Keratinocyte (primary cell): ENCODE measurements at regions not wholly inside any gene's neighbourhood (a gene's known extent, or its start where the extent isn't known, plus 50 kb on each side); places are given as distances from the start of the nearest gene placed in this dataset.

Source experiments
- DNase-seq: peaks from one replicate; pipeline ENCODE4 v3.0.0-alpha.2; 2011; ENCODE audit warnings: low read depth, missing footprints, low spot score
- FAIRE-seq: peaks from 2 replicates; lab custom pipeline; 2011; peaks lifted over from hg19 to GRCh38; lab: Jason Lieb, UNC
- H2AFZ ChIP-seq: 2 replicates; pipeline ENCODE4 v1.6.0; 2012; ENCODE audit warnings: low read length, control low read depth, inconsistent platforms; ENCODE audit not compliant: control insufficient read depth
- H3K27ac ChIP-seq: 2 replicates; pipeline ENCODE4 v1.5.1; 2011; ENCODE audit warnings: low read length; ENCODE audit not compliant: control insufficient read depth, insufficient read depth
- H3K27me3 ChIP-seq: 3 replicates; pipeline ENCODE4 v1.6.0; 2011; ENCODE audit warnings: low read length; ENCODE audit not compliant: control insufficient read depth, insufficient read depth; ENCODE audit errors: extremely low read depth
- H3K36me3 ChIP-seq, 2 experiments: 2 replicates in 1 of 2; 3 replicates in 1 of 2; pipeline ENCODE4 v1.5.1; 2011; ENCODE audit warnings: low read length in 2 of 2, mild to moderate bottlenecking in 1 of 2; ENCODE audit not compliant: control insufficient read depth in 2 of 2, insufficient read depth in 2 of 2; ENCODE audit errors: extremely low read depth in 1 of 2
- H3K4me1 ChIP-seq: 3 replicates; pipeline ENCODE4 v1.5.1; 2011; ENCODE audit warnings: low read length; ENCODE audit not compliant: control insufficient read depth, insufficient read depth; ENCODE audit errors: extremely low read depth
- H3K4me2 ChIP-seq: 3 replicates; pipeline ENCODE4 v1.6.0; 2011; ENCODE audit warnings: low read depth, low read length; ENCODE audit not compliant: control insufficient read depth, insufficient read depth; ENCODE audit errors: extremely low read depth
- H3K4me3 ChIP-seq, 3 experiments: fragments of 200-600 bp in 1 of 3; sonication (generic) in 1 of 3; 2 replicates in 2 of 3; 3 replicates in 1 of 3; pipeline ENCODE4 v1.5.1; 2011 to 2016; ENCODE audit warnings: low read length in 3 of 3, mild to moderate bottlenecking in 3 of 3, control low read depth in 2 of 3, inconsistent platforms in 1 of 3, low read depth in 1 of 3, mixed read lengths in 1 of 3, mixed run types in 1 of 3, moderate library complexity in 1 of 3; ENCODE audit not compliant: control insufficient read depth in 2 of 3, insufficient read depth in 2 of 3; ENCODE audit errors: extremely low read depth in 1 of 3
- H3K79me2 ChIP-seq: 2 replicates; pipeline ENCODE4 v1.6.0; 2012; ENCODE audit warnings: low read length; ENCODE audit not compliant: control insufficient read depth, insufficient read depth
- H3K9ac ChIP-seq: 3 replicates; pipeline ENCODE4 v1.6.0; 2011; ENCODE audit warnings: low read length; ENCODE audit not compliant: control insufficient read depth, insufficient read depth; ENCODE audit errors: extremely low read depth
- H3K9me1 ChIP-seq: 3 replicates; pipeline ENCODE4 v1.6.0; 2011; ENCODE audit warnings: low read length; ENCODE audit not compliant: control insufficient read depth, insufficient read depth; ENCODE audit errors: extremely low read depth
- H3K9me3 ChIP-seq: 2 replicates; pipeline ENCODE4 v1.5.1; 2012; ENCODE audit warnings: low read depth, low read length; ENCODE audit not compliant: control insufficient read depth
- H4K20me1 ChIP-seq: 3 replicates; pipeline ENCODE4 v1.6.0; 2011; ENCODE audit warnings: low read length; ENCODE audit not compliant: control insufficient read depth, insufficient read depth; ENCODE audit errors: extremely low read depth
- CTCF ChIP-seq, 3 experiments: IDR thresholded peaks in 1 of 3; conservative IDR thresholded peaks in 1 of 3; optimal IDR thresholded peaks in 1 of 3; 2 replicates in 2 of 3; 3 replicates in 1 of 3; pipeline versions ENCODE3 to v1.5.1; 2011; ENCODE audit warnings: low read length in 3 of 3, mild to moderate bottlenecking in 3 of 3, moderate library complexity in 2 of 3, control low read depth in 1 of 3, inconsistent platforms in 1 of 3; ENCODE audit not compliant: insufficient read depth in 2 of 3; ENCODE audit errors: extremely low read depth in 1 of 3
- EZH2 ChIP-seq: IDR thresholded peaks from one replicate; pipeline ENCODE4 v1.6.1; 2012; ENCODE audit warnings: inconsistent platforms, mild to moderate bottlenecking, low read length, moderate library complexity
- dilution Hi-C: fragments of 300-500 bp; cut with MboI; formaldehyde crosslinking; loops from one replicate; pipeline ENCODE4 v1.7.0; 2020; ENCODE audit warnings: low sequenced_read_pairs; ENCODE audit not compliant: extremely low pct_ligation_motif_present

- no peak for DNase-seq
- dilution Hi-C loops = no loop called here
- no peak overlapping the region for H3K4me3 ChIP-seq
- no peak overlapping the region for H3K4me2 ChIP-seq
- H3K4me1 ChIP-seq = no peaks in the 10 kb centered on the region
- FAIRE-seq = no peak
- H3K9me1 ChIP-seq = no peaks in the 10 kb centered on the region
- no peaks in the 10 kb centered on the region for H4K20me1 ChIP-seq
- H3K79me2 ChIP-seq = no peaks in the 10 kb centered on the region
- no peak overlapping the region for H2AFZ ChIP-seq
- no peaks in the 10 kb centered on the region for H3K9me3 ChIP-seq
- no peak overlapping the region for H3K9ac ChIP-seq
- no peak for TF ChIP-seq CTCF (optimal IDR thresholded peaks at IDR 0.05 in 1 of 3, IDR thresholded peaks at IDR 0.05 in 1 of 3, conservative IDR thresholded peaks at IDR 0.05 in 1 of 3; ENCODE audit: extremely low read depth in 1 of 3, insufficient read depth in 2 of 3, low read length in 3 of 3)
- no peak for TF ChIP-seq EZH2
- peaks cover 30% of the 10 kb centered on the region for H3K27me3 ChIP-seq
- no peaks in the 10 kb centered on the region for H3K36me3 ChIP-seq
- no peak overlapping the region for H3K27ac ChIP-seq
Observed at GRCh38 chr2:71897137-71897480, 250.6 kb downstream of the CYP26B1 start.

DNA sequence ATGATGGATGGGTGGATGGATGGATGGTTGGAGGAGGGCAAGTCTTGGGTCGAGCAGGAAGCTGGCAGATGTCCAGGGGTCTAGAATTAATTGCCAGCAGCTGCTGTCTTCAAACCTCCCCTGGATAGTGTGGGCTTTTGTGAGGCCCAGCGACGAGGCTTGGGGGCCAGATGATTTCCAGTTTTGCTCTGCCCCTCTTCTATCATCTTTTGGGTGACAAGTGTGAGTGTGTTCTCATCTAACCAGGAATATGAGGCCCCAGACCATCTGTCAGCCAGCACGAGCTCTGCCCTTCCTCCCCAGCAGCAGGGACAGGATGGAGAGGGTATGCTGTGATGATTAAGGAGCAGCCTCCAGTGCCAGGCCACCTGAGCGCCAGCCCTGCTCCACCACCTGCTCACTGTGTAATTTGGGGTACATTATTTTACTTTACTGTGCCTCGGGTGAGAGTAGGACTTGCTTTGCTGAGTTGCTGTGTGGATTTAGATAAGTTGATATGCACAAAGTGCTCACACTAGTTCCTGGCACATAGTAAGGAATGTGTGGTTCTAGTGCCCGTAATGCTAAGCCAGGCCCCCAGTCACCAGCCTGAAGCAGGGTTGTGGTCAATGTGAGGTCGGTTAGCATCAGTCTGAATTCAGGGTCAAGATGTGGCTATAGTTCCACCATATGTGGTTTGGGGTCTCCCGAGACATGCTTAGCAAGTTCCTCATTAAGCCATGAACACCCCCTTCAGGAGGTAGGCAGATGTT lies 251.1 kb downstream of the CYP26B1 start:
- H3K9ac ChIP-seq = no peak overlapping the region
- no peaks in the 10 kb centered on the region for H4K20me1 ChIP-seq
- no peaks in the 10 kb centered on the region for H3K79me2 ChIP-seq
- no peak overlapping the region for H3K4me2 ChIP-seq
- H3K27me3 ChIP-seq = peaks cover 33% of the 10 kb centered on the region
- H3K9me3 ChIP-seq = no peaks in the 10 kb centered on the region
- H3K4me1 ChIP-seq = no peaks in the 10 kb centered on the region
- no peak for DNase-seq
- dilution Hi-C loops = no loop called here
- no peak overlapping the region for H2AFZ ChIP-seq
- FAIRE-seq = no peak
- no peak for TF ChIP-seq CTCF (optimal IDR thresholded peaks at IDR 0.05 in 1 of 3, IDR thresholded peaks at IDR 0.05 in 1 of 3, conservative IDR thresholded peaks at IDR 0.05 in 1 of 3; ENCODE audit: extremely low read depth in 1 of 3, insufficient read depth in 2 of 3, low read length in 3 of 3)
- TF ChIP-seq EZH2 = no peak
- no peak overlapping the region for H3K27ac ChIP-seq
- no peaks in the 10 kb centered on the region for H3K9me1 ChIP-seq
- no peak overlapping the region for H3K4me3 ChIP-seq
- no peaks in the 10 kb centered on the region for H3K36me3 ChIP-seq
